ENCODE measurements at regions not wholly inside any gene's neighbourhood (a gene's known extent, or its start where the extent isn't known, plus 50 kb on each side); places are given as distances from the start of the nearest gene placed in this dataset.

GRCh38 chr4:173777421-173777820, 247.4 kb upstream of the HAND2 start:
- TF ChIP-seq POLR2A (IDR thresholded peaks at IDR 0.05): no peak
- no peak for TF ChIP-seq CTCF (IDR thresholded peaks at IDR 0.05)

Measured in right lobe of liver (tissue), 4 donors.